ENCODE measurements at regions not wholly inside any gene's neighbourhood (a gene's known extent, or its start where the extent isn't known, plus 50 kb on each side); places are given as distances from the start of the nearest gene placed in this dataset.
"Not testable (repeated sequence)": the region's sequence is repeated elsewhere in the genome, so short reads cannot be mapped to it uniquely, and the experiment has no call there.

- DNase-seq, result no peak
These were observed 1019.8 kb upstream of the CDH18 start for GRCh38 chr5:21007781-21008180.

GRCh38 chr5:20988933-20989332, 1000.9 kb upstream of the CDH18 start:
- not testable (repeated sequence) for DNase-seq

GRCh38 chr5:20985754-20986153, 997.8 kb upstream of the CDH18 start:
- no peak for DNase-seq

- no peak for DNase-seq
These were observed 986.4 kb upstream of the CDH18 start for GRCh38 chr5:20974426-20974825.

- DNase-seq, result peak; percentile 42
These were observed 984.5 kb upstream of the CDH18 start for GRCh38 chr5:20972419-20972925.

- no peak for DNase-seq
These were observed 971.3 kb upstream of the CDH18 start for GRCh38 chr5:20959347-20959746.

GRCh38 chr5:20958641-20959040, 970.6 kb upstream of the CDH18 start:
- no peak for DNase-seq

GRCh38 chr5:20956134-20956533, 968.1 kb upstream of the CDH18 start:
- no peak for DNase-seq

- DNase-seq, result no peak
These were observed 961.6 kb upstream of the CDH18 start for GRCh38 chr5:20949636-20950035.

- DNase-seq, result not testable (repeated sequence)
These were observed 955.4 kb upstream of the CDH18 start for GRCh38 chr5:20943183-20943971.

GRCh38 chr5:20942603-20943002, 954.6 kb upstream of the CDH18 start:
- DNase-seq, result not testable (repeated sequence)

- DNase-seq, result not testable (repeated sequence)
These were observed 952.8 kb upstream of the CDH18 start for GRCh38 chr5:20940786-20941185.

GRCh38 chr5:20890936-20891335, 902.9 kb upstream of the CDH18 start:
- not testable (repeated sequence) for DNase-seq

- DNase-seq, result not testable (repeated sequence)
These were observed 887.7 kb upstream of the CDH18 start for GRCh38 chr5:20875726-20876125.

- not testable (repeated sequence) for DNase-seq
These were observed 877.9 kb upstream of the CDH18 start for GRCh38 chr5:20865892-20866291.

GRCh38 chr5:20833081-20833627, 845.2 kb upstream of the CDH18 start:
- DNase-seq, result no peak

GRCh38 chr5:20832204-20833080, 844.4 kb upstream of the CDH18 start:
- DNase-seq, result no peak

- not testable (repeated sequence) for DNase-seq
These were observed 838.0 kb upstream of the CDH18 start for GRCh38 chr5:20825951-20826350.

- not testable (repeated sequence) for DNase-seq
These were observed 809.2 kb upstream of the CDH18 start for GRCh38 chr5:20797216-20797615.

GRCh38 chr5:20784755-20785154, 796.8 kb upstream of the CDH18 start:
- not testable (repeated sequence) for DNase-seq

- not testable (repeated sequence) for DNase-seq
These were observed 795.5 kb upstream of the CDH18 start for GRCh38 chr5:20783484-20783883.

- DNase-seq, result not testable (repeated sequence)
These were observed 783.3 kb upstream of the CDH18 start for GRCh38 chr5:20771338-20771737.

- not testable (repeated sequence) for DNase-seq
These were observed 777.1 kb upstream of the CDH18 start for GRCh38 chr5:20765074-20765473.

All from DMS 273 treated with DMSO at 0.1 percent for 48 hours (cell line).